RKO (cell line): ENCODE measurements at regions not wholly inside any gene's neighbourhood (a gene's known extent, or its start where the extent isn't known, plus 50 kb on each side); places are given as distances from the start of the nearest gene placed in this dataset.
"Not testable (repeated sequence)": the region's sequence is repeated elsewhere in the genome, so short reads cannot be mapped to it uniquely, and the experiment has no call there.

Experiments
- DNase-seq: peaks from one replicate; pipeline ENCODE4 v3.0.0-alpha.2; 2016; ENCODE audit warnings: low spot score

- no peak for DNase-seq
Observed at GRCh38 chr17:77037943-77038342, 102.8 kb upstream of the SEC14L1 start.

GRCh38 chr17:77038884-77039555 lies 101.7 kb upstream of the SEC14L1 start:
- DNase-seq: no peak

- DNase-seq: no peak
Observed at GRCh38 chr17:77042476-77043231, 98.1 kb upstream of the SEC14L1 start.

GRCh38 chr17:77045441-77046041 lies 95.2 kb upstream of the SEC14L1 start:
- no peak for DNase-seq

GRCh38 chr17:77049440-77049839 lies 91.3 kb upstream of the SEC14L1 start:
- no peak for DNase-seq

- DNase-seq: not testable (repeated sequence)
Observed at GRCh38 chr17:77050901-77051300, 89.9 kb upstream of the SEC14L1 start.

GRCh38 chr17:77054936-77055335 lies 85.8 kb upstream of the SEC14L1 start:
- no peak for DNase-seq

- no peak for DNase-seq
Observed at GRCh38 chr17:77055453-77055852, 85.3 kb upstream of the SEC14L1 start.

- no peak for DNase-seq
Observed at GRCh38 chr17:77058016-77058415, 82.8 kb upstream of the SEC14L1 start.

- no peak for DNase-seq
Observed at GRCh38 chr17:77061669-77062068, 79.1 kb upstream of the SEC14L1 start.

GRCh38 chr17:77064598-77064997 lies 76.2 kb upstream of the SEC14L1 start:
- DNase-seq: no peak

- DNase-seq: no peak
Observed at GRCh38 chr17:77066165-77066564, 74.6 kb upstream of the SEC14L1 start.

- peak; percentile 59 for DNase-seq
Observed at GRCh38 chr17:77066726-77067409, 73.9 kb upstream of the SEC14L1 start.

GRCh38 chr17:77068915-77069314 lies 71.9 kb upstream of the SEC14L1 start:
- no peak for DNase-seq

- DNase-seq: no peak
Observed at GRCh38 chr17:77070888-77071279, 69.9 kb upstream of the SEC14L1 start.

- DNase-seq: no peak
Observed at GRCh38 chr17:77071925-77072490, 68.8 kb upstream of the SEC14L1 start.

- no peak for DNase-seq
Observed at GRCh38 chr17:77072670-77073069, 68.1 kb upstream of the SEC14L1 start.

- no peak for DNase-seq
Observed at GRCh38 chr17:77074681-77075080, 66.1 kb upstream of the SEC14L1 start.

GRCh38 chr17:77076124-77076830 lies 64.5 kb upstream of the SEC14L1 start:
- DNase-seq: no peak

GRCh38 chr17:77083531-77083930 lies 57.2 kb upstream of the SEC14L1 start:
- no peak for DNase-seq

- DNase-seq: no peak
Observed at GRCh38 chr17:77085926-77086432, 54.8 kb upstream of the SEC14L1 start.
